HG02623 (cell line): ENCODE measurements at regions not wholly inside any gene's neighbourhood (a gene's known extent, or its start where the extent isn't known, plus 50 kb on each side); places are given as distances from the start of the nearest gene placed in this dataset.

ENCODE experiments used
- ATAC-seq: cut with Tn5 transposase; IDR thresholded peaks from one replicate; pipeline ENCODE4 v1.9.1; 2021; ENCODE audit warnings: moderate library complexity; ENCODE audit not compliant: unreplicated experiment

DNA sequence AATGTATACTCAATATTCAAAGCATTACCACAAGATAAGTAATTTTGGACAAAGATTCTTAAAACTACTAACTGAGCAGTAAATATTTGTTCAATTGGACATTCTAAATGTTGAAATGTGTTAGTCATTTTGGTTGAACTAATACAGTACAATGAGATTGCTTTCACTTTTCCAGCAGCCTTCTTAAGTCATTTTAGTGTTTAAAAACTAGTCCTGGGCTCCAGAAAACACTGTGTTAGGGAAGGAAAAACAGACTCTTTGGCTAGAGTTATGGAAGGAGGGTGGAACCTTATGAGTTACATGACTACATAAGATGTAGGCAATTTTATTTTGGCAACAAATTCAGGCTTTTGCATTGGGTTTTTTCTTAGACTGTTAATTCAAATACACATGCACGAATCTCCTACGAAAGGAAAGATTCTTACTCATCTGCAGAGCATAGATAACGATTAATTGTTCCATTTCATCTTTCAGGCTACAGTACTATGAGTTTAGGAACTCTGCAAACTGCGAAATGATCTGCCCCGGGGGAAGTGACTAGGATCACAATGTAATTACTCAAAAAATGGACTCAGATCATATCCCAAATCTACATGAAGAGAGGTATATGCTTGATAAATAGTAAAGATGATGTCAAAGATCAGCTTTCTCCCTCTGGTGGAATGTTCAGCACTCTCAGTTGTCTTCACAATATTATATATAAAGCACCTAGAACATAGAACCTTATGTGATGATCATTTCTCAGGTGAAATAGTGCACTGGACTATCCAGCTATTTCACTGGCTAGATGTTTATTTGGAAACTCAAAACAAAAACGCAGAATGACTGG lies 492.8 kb upstream of the MDFIC2 start:
- no peak for ATAC-seq

DNA sequence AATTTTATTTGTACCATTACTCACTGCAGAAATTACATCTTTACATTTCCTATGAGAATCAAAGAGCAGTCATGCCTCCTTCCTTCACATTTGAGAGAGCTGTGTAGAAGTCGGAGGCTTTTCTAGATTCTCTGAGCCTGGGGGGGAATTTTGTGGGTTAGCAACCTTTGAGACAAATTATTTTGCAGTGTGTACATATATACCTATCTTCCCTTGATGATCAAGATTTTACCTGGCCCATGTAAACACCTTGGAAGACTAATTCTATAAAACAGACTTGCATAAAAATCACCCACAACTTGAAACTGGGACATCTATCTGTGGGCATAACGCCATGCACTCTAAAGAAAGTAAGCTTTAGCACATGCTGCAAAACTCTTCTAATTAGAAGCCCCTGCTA lies 491.5 kb upstream of the MDFIC2 start:
- no peak for ATAC-seq

DNA sequence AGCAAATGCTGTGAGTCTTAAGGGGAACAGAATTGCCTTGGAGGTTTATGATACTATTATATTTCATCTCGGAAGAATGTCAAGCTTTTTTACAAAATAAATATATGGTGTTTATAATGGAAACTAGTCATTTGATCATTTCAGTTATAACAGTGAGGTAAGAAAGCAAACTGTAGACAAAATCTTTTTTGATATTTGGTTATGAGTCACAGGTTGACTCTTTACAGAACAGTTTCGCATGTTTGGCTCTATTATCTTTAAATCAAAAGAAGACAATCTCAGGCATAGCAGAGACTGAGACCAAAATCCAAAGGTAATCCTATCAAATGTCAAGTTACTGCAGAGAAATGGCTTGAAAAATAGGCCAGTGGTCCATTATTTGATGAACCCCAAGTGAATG lies 490.9 kb upstream of the MDFIC2 start:
- ATAC-seq, result no peak

DNA sequence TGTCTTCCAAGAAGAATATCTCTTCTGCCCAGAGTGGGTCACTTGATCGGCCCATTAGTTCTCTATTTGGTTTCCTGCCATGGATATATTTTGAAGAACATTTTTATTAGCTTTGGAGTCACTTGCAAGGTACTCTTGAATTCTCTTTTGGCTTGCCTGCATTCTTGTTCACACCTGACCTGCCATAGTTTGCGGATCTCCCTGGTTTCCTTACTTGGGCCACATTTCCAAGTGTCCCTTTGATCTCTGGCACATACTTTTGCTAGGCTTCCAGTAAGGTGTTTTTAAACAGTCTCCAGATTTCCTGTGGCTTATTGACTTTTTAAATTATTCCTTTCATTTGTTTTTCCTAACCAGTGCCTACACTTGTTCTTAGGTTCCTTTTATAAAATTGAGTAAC lies 488.5 kb upstream of the MDFIC2 start:
- ATAC-seq, result no peak

DNA sequence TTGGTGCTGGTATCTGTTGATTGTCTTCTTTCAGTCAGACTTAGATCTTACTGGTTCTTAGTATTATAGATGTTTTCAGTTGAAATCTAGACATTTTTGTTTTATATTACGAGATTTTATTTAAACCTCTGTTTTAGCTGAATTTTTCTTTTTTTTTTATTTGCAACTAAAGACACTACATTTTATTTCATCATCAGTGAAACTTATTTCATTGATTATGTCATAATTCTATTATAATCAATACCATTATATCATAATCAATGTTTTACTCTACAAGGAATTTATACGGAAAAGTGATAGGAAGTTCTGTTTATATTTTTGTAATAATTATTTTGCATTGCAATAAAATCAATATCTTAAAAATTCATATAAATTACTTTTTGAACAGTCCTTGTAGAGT lies 477.4 kb upstream of the MDFIC2 start:
- no peak for ATAC-seq

DNA sequence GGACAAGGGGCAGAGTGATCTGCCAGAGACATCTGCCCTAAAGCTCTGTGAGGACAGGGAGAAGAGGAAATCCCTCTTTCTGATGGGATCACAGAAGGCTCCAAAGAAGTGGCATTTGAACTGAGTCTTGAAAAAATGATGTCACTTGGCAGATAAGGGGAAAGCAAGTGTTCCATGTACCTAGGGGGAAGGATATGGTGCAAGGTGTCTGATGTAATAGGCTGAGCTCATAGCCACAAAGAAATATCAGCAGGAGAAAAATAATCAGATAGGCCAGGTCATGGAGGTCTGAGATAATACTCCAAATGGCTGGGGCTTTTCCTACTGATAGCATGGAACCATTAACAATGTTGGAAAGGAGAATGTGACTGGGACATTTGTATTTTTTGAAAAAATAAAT lies 468.4 kb upstream of the MDFIC2 start:
- no peak for ATAC-seq

DNA sequence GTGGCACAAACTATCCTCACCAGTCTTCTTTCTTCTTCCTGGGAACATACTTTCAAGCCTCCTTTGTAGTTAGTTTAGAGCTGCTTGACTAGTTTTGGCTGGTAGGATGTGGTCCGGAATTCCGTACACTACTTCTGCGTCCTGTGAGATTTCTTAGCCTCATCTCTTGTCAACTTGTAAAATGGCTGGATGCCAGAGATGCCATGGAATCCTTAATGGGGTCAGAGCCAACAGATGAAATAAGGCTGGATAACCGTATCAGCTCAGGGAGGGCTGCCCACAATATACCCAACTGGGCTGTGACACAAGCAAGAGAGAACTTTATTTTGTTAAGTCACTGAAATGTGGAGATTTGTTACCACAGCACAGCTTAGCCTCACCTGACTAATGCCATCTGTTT lies 466.9 kb upstream of the MDFIC2 start:
- no peak for ATAC-seq

DNA sequence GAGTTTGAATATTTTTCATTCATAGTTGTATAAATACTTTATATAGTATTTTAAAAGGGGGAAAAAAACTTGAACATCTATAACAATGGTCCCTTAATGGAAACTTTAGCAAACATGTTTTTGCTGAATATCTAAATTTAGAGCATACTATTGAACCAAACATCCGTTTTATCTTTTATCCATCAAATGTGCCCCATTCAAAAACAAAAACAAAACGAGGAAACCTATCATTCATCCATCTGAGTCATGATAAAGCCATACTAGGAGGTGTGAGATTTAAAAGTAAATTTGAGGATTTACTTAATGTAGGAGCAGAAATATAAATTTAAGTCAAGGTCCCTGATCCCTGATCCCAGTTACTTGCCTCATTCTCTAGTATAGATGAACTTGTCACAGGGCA lies 463.6 kb upstream of the MDFIC2 start:
- no peak for ATAC-seq

DNA sequence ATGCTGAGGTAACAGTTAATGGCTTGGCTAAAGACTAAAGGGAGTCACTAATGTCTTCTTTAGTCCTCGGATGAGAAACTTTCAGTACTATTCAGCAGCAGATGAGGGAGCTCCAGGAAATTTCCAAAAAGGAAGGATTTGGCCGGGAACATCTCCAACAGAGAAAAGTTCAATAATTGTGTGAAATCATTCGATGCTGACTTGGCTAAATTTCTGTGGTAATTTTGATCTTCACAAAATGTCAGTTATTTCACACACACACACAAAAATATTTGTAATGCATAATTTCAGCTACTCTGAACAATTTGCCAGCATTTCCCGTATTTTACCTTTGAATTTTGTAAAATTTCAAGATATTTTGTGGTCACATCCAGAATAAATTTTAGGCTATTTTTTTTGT lies 462.8 kb upstream of the MDFIC2 start:
- ATAC-seq, result no peak

DNA sequence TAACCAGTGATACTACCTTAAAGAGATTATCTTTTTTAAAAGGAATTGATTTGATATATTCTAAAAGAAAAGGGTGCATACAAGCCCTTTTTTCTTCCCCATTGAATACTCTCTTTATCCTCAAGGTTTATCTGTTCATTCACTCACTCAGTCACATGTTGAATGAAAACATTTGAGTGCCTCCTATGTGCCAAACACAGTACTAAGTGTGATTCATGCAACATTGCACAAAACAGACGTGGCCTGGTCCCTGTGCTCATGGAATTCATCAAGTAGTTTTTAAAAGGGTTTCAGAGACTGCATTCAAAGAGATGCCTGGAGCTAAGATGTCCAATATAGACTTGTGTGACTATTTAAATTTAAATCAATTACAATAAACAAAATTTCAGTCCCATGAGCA lies 462.2 kb upstream of the MDFIC2 start:
- no peak for ATAC-seq

DNA sequence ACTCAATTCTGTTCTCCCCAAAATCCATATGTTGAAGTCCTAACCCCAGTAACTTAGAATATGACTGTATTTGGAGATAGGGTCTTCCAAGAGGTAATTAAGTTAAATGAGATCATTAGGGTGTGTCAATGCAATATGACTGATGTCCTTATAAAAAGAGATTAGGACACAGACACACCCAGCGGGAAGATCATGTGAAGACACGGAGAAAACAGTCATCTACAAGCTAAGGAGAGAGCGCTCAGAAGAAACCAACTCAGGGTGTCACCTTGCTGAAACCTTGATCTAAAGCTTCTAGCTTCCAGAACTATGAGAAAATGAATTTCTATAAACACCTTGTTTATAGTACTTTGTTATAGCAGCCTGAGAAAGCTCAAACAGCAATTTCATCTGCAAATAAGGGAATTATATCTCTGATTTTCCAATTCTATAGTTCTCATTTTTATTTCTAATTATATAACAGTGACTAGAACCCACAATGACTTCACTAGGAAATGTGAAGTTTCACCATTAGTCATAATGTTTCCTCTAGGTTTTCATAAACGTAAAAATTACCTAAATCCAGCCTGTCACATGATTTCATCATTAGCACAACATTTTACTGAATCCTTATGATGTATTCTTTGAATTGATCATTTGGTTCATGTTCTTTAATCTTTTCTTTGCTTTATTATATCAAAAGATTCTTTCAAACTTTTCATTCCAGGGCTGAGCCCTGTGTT lies 459.1 kb upstream of the MDFIC2 start:
- ATAC-seq, result peak; percentile 41

DNA sequence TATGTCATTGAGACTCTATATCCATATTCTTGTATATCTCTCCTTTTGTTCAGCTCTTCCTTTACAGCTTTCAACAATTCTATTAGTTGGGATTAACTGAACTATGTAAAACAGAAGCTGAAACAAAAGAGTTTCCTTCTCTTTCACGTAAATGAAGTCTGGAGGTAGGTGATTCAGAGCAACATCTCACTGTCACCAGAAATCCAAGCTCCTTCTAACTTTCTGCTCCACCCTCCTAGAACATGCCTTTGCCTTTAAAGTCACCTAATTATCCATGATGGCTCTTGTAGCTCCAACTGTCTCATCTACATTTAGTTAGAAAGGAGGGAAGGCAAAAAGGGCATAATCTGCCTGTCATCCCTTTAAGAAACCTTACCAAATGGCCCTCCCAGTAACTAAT lies 458.2 kb upstream of the MDFIC2 start:
- no peak for ATAC-seq

DNA sequence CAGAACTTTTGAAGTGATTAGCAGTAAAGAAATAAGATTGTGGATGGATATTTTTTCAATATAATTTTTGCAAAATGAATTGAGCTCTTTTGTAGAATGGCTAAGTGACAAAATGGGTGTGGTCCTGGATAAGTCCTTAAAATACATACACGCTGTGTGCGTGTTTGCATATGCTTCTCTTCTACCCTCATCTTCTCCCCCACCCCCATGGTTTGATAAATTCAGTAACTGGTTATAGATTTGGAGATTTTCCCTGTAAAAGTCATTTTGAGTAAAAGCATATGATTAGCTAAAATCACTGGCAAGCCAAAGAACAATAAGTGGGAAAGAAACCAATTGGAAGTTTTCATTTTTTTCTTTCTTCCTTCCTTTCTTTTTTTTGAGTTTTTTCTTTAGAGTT lies 453.9 kb upstream of the MDFIC2 start:
- no peak for ATAC-seq

DNA sequence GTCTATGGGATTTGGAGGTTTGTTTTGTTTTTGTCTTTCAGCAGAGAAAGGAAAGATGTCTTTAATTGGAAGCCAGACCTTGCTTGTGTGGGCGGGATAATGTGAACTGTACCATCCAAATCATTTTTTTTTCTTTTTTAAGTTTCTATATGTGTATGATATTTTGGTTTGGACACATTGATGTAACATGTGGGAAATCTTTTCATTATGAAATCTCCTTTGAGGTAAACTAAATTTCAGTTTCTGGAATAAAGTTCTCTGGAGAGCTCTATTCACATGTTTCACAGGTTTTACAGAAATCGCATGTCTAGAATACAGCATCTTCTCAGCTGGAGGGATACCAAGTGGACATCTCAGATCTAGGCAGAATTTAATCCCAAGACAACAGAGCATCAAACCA lies 451.5 kb upstream of the MDFIC2 start:
- ATAC-seq, result no peak

DNA sequence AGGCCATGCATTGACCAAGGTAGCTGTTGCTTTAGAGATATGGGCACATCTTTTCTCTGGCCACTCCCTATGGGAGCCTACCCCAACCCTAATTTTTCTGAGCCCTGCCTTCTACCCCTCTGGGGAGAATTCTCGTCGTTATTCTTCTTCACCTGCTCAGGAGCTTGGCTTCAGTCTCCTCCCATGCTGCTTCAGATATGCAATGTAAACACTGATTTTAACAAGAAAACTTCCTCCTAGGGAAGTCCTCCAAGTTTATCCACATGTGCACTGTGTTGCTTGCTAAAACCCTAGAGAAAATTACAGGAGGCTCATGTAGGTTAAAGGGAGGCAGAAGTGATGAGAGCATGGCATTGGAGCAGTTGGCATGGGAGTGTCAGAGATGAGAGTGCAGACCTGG lies 445.2 kb upstream of the MDFIC2 start:
- ATAC-seq, result no peak

DNA sequence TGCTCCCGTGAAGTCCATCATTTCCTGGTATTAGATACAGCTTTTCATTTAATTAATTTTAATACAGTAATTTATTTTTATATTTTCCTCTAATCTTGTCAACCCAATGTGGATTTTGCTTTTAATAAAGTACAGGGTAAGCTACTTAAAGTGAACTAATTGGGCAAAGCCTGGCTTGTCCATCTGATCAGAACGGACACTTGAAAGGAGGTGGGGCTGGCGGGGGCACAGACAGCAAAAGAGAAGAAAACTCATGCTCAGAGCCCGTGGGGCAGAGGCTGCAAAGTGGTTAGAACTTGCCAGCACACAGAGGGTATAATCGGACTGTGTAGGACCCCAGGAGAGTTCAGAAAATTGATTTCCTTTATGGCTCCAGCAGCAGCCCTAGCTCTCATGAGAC lies 443.1 kb upstream of the MDFIC2 start:
- ATAC-seq, result no peak

DNA sequence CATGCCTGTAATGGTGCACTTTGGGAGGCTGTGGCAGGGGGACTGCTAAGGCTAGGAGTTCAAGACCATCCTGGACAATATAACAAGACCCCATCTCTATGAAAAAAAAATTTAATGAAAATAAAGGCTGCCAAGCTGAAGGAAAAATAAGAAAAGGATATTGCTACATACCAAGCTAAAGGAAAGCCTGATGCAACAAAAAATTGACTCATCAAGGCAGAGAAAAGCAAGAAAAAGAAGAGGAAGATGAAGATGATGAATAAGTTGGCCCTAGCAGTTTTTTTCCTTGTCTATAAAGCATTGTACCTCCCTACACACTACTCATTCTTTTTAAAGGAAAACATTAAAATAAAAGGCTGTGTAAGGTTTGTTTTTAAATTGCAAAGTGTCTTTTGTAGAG lies 441.9 kb upstream of the MDFIC2 start:
- ATAC-seq, result no peak

DNA sequence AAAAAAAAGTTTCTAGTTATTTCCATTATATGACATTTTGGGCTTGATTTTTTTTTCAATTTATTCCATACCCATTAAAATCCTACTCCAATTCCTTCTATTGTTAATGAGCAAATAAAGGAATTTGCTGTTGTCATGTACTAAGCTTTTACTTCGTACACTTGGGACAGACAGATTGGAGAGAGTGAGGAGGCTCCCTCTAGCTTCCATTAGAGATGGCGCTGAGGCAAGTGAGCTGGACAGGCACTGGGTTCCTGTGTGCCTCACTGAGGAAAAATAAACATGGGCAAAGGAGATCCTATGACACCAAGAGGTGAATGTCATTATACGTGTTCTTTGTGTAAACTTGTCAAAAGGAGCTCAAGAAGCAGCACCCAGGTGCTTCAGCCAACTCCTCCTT lies 441.1 kb upstream of the MDFIC2 start:
- no peak for ATAC-seq

DNA sequence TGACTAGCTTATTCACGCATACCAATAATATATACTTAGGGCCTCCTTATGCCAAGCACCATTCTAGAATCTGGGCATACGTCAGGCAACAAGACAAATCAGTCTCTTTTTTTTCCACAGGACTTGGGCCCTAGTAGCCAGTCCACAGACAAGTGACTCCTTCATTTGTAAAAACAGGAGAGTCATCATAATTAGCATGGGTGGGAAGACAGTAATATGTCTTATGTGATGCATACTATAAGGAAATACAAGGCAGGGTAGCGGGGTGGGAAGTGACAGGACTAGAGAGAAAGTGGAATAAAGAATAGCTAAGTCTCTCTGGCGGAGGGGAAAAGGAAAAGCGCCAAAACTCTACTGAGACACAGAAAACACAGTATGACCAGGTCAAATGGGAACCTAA lies 439.6 kb upstream of the MDFIC2 start:
- ATAC-seq, result no peak

DNA sequence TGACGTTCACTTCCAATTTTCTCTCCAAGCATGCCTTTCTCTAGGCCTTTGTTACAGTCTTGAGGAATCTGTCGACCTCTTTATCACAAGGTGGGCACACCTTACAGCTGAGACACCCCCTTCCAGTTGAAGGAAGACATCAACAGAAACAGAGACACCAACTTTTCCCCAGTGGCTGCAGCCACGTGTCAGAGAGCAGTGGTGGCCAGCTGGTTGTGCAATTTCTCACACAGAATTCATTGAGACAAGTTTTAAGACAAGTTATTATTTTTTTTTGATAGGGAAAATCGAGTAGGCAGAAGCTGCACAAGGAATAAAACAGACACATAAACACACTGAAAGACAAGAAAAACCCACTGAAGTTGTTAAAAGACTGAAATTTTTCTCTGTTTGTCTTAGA lies 436.7 kb upstream of the MDFIC2 start:
- ATAC-seq, result no peak

DNA sequence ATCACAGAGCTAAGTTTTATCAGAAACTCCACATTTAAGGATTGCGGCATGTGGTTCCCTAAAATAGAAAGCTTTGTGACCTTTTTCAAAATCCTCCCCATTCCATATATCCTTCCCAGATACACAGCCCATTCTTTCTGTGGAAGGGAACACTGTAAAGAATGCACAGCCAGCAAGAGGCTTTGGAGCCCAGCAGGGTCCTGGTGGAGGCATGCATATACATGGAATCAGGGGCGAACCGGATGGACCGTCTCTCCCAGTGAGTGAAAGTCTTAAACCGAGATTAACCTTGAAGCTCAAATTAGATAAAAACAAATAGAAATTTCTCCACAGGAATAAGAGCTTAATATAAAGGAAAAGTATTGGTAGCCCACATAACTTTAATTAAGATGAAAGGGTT lies 436.2 kb upstream of the MDFIC2 start:
- ATAC-seq, result no peak

DNA sequence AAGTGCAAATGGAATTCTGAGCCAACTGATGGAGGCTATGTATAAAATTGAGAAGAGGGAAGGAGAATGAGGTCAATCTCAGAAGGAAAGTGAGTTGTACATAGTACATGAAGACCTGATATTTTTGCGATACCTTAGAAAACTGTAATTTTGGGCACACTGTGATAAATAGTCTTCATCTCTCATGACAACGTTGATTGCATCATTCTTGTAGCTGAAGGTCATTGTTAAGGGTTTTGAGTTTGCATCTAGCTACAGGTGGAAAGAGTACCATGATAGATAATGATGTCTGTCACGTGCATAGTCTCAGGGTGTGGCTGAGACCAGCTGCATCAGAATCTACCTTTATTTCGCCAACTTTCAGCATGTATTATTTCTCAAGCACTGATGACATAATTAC lies 435.4 kb upstream of the MDFIC2 start:
- ATAC-seq, result no peak

DNA sequence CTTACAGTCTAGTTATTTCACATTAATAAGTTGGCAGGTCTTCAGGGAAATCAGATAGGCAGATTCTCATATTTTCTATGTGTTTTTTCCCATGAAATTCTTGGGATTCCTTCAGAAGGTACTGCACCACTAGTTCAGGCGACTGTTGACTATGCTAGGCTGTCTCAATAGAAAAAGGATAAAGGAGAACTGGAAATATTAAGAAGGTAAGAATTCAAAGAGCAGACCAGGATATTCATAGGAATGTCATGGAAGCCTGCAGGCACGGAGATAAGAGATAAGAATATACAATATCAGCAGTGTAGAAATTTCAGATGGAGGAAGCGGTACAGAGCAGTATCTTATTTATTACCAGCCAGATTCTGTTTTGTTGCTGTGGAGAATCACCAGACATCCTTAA lies 432.1 kb upstream of the MDFIC2 start:
- no peak for ATAC-seq
